Cardiac fibroblast (primary cell): ENCODE measurements at regions not wholly inside any gene's neighbourhood (a gene's known extent, or its start where the extent isn't known, plus 50 kb on each side); places are given as distances from the start of the nearest gene placed in this dataset.
"Not testable (repeated sequence)": the region's sequence is repeated elsewhere in the genome, so short reads cannot be mapped to it uniquely, and the experiment has no call there.

ENCODE experiments used
- DNase-seq, 2 donors: peaks; one replicate each; pipeline versions ENCODE4 v3.0.0 to v3.0.0-alpha.2; 2010; ENCODE audit warnings: low read depth in 2 of 2
- H3K4me3 ChIP-seq, 2 donors: replicated peaks in 1 of 2; 1 replicate in 1 of 2; 2 replicates in 1 of 2; pipeline ENCODE4 v1.5.1; 2011; ENCODE audit warnings: low read depth in 2 of 2, low read length in 2 of 2, mild to moderate bottlenecking in 2 of 2, moderate library complexity in 1 of 2
- TF ChIP-seq, protein P1 (sequence below): IDR thresholded peaks from one replicate; pipeline ENCODE4 v1.5.1; 2011; ENCODE audit warnings: low read depth, mild to moderate bottlenecking, low read length, inconsistent platforms

- no peak for DNase-seq
- TF ChIP-seq, protein P1, sequence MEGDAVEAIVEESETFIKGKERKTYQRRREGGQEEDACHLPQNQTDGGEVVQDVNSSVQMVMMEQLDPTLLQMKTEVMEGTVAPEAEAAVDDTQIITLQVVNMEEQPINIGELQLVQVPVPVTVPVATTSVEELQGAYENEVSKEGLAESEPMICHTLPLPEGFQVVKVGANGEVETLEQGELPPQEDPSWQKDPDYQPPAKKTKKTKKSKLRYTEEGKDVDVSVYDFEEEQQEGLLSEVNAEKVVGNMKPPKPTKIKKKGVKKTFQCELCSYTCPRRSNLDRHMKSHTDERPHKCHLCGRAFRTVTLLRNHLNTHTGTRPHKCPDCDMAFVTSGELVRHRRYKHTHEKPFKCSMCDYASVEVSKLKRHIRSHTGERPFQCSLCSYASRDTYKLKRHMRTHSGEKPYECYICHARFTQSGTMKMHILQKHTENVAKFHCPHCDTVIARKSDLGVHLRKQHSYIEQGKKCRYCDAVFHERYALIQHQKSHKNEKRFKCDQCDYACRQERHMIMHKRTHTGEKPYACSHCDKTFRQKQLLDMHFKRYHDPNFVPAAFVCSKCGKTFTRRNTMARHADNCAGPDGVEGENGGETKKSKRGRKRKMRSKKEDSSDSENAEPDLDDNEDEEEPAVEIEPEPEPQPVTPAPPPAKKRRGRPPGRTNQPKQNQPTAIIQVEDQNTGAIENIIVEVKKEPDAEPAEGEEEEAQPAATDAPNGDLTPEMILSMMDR = no peak
- H3K4me3 ChIP-seq = no peak overlapping the region
These were observed 707.4 kb upstream of the NRP1 start for GRCh38 chr10:34041871-34042270.

- DNase-seq = no peak
- no peak overlapping the region for H3K4me3 ChIP-seq
- TF ChIP-seq, protein P1 = no peak
These were observed 703.0 kb upstream of the NRP1 start for GRCh38 chr10:34037499-34037898.

GRCh38 chr10:34035241-34035790, 700.8 kb upstream of the NRP1 start:
- not testable (repeated sequence) for DNase-seq, H3K4me3 ChIP-seq

- no peak for DNase-seq
- TF ChIP-seq, protein P1 = no peak
- H3K4me3 ChIP-seq = no peak overlapping the region
These were observed 698.6 kb upstream of the NRP1 start for GRCh38 chr10:34033078-34033477.

GRCh38 chr10:34032564-34032963, 698.1 kb upstream of the NRP1 start:
- H3K4me3 ChIP-seq = no peak overlapping the region
- no peak for DNase-seq

DNA sequence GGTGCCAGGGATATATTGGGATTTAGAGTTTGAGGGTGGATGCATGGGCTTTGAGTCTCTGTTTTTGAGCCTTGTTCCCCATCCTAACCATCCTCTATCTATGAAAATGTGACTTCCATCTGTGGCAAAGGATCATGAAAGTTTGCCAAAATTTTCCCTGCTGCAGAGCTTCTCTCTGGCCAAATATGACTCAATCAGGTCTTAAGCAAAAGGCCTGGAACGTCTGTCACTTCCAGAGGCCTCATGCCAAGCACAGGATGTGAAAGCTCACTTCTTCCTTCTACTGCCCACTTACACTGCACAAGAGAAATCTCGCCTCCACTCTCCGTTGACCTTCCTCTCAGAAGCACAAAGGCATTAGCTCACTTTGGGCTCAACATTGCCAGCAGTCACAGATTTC, 696.9 kb upstream of the NRP1 start:
- peak; percentile 77 to 93 for DNase-seq
- no peak overlapping the region for H3K4me3 ChIP-seq
- TF ChIP-seq, protein P1 = no peak

More at GRCh38 chr10:34032564-34032963, 698.1 kb upstream of the NRP1 start:
- TF ChIP-seq, protein P1 = no peak

- no peak for DNase-seq
- no peak overlapping the region for H3K4me3 ChIP-seq
- TF ChIP-seq, protein P1 = no peak
These were observed 695.0 kb upstream of the NRP1 start for GRCh38 chr10:34029455-34029854.
